H9 (cell line): ENCODE measurements at regions not wholly inside any gene's neighbourhood (a gene's known extent, or its start where the extent isn't known, plus 50 kb on each side); places are given as distances from the start of the nearest gene placed in this dataset.

Experiments used
- DNase-seq: peaks from one replicate; pipeline ENCODE4 v3.0.0-alpha.2; 2017
- H2AFZ ChIP-seq: one replicate; pipeline ENCODE4 v1.6.1; 2013; ENCODE audit warnings: mild to moderate bottlenecking, low read length, control low read depth, moderate library complexity
- H2AK5ac ChIP-seq: 2 replicates; pipeline ENCODE4 v1.6.1; 2013; ENCODE audit warnings: low read length, control low read depth, mixed read lengths; ENCODE audit not compliant: insufficient read length
- H2BK120ac ChIP-seq: one replicate; pipeline ENCODE4 v1.6.1; 2013; ENCODE audit warnings: low read depth, mild to moderate bottlenecking, low read length, control low read depth, inconsistent platforms; ENCODE audit not compliant: poor library complexity, severe bottlenecking
- H2BK12ac ChIP-seq: 2 replicates; pipeline ENCODE4 v1.6.1; 2013; ENCODE audit warnings: low read length, control low read depth, mixed read lengths, low read depth; ENCODE audit not compliant: insufficient read length
- H2BK15ac ChIP-seq: 2 replicates; pipeline ENCODE4 v1.6.1; 2013; ENCODE audit warnings: low read depth, low read length, control low read depth
- H2BK20ac ChIP-seq: one replicate; pipeline ENCODE4 v1.6.1; 2013; ENCODE audit warnings: low read depth, mild to moderate bottlenecking, low read length, control low read depth, inconsistent platforms; ENCODE audit not compliant: poor library complexity, severe bottlenecking
- H2BK5ac ChIP-seq: 2 replicates; pipeline ENCODE4 v1.6.1; 2013; ENCODE audit warnings: low read length, control low read depth, mixed read lengths; ENCODE audit not compliant: insufficient read length
- H3K14ac ChIP-seq: 2 replicates; pipeline ENCODE4 v1.6.1; 2013; ENCODE audit warnings: low read length, control low read depth; ENCODE audit not compliant: insufficient read depth
- H3K18ac ChIP-seq: 2 replicates; pipeline ENCODE4 v1.6.1; 2013; ENCODE audit warnings: low read depth, mild to moderate bottlenecking, mixed read lengths, low read length, control low read depth; ENCODE audit not compliant: insufficient read length
- H3K23ac ChIP-seq: 2 replicates; pipeline ENCODE4 v1.6.1; 2013; ENCODE audit warnings: low read length, control low read depth, mixed read lengths, low read depth; ENCODE audit not compliant: insufficient read length
- H3K23me2 ChIP-seq: 2 replicates; pipeline ENCODE4 v1.6.1; 2013; ENCODE audit warnings: low read depth, mild to moderate bottlenecking, mixed read lengths, low read length, control low read depth; ENCODE audit not compliant: insufficient read length, poor library complexity, severe bottlenecking
- H3K27ac ChIP-seq: 2 replicates; pipeline ENCODE4 v1.5.1; 2013; ENCODE audit warnings: low read length, control low read depth, mixed read lengths, low read depth; ENCODE audit not compliant: insufficient read length
- H3K27me3 ChIP-seq: 2 replicates; pipeline ENCODE4 v1.6.1; 2013; ENCODE audit warnings: low read length, control low read depth, inconsistent platforms; ENCODE audit not compliant: insufficient read depth
- H3K4ac ChIP-seq: 2 replicates; pipeline ENCODE4 v1.6.1; 2013; ENCODE audit warnings: low read depth, mild to moderate bottlenecking, control low read depth, inconsistent platforms, low read length, moderate library complexity
- H3K4me1 ChIP-seq: 2 replicates; pipeline ENCODE4 v1.6.1; 2013; ENCODE audit warnings: low read length, control low read depth, inconsistent platforms; ENCODE audit not compliant: insufficient read depth
- H3K4me2 ChIP-seq: 2 replicates; pipeline ENCODE4 v1.6.1; 2013; ENCODE audit warnings: low read length, control low read depth, mixed read lengths; ENCODE audit not compliant: insufficient read length, insufficient read depth
- H3K56ac ChIP-seq: 2 replicates; pipeline ENCODE4 v1.6.1; 2013; ENCODE audit warnings: low read depth, mild to moderate bottlenecking, mixed read lengths, low read length, control low read depth; ENCODE audit not compliant: insufficient read length
- H3K79me1 ChIP-seq: 2 replicates; pipeline ENCODE4 v1.6.1; 2013; ENCODE audit warnings: low read depth, mild to moderate bottlenecking, moderate library complexity, low read length, control low read depth, inconsistent platforms; ENCODE audit not compliant: insufficient read depth, poor library complexity, severe bottlenecking
- H3K79me2 ChIP-seq: 2 replicates; pipeline ENCODE4 v1.6.1; 2013; ENCODE audit warnings: low read length, control low read depth, inconsistent platforms; ENCODE audit not compliant: insufficient read depth
- H3K9ac ChIP-seq: 2 replicates; pipeline ENCODE4 v1.6.1; 2013; ENCODE audit warnings: low read length, control low read depth, mixed read lengths; ENCODE audit not compliant: insufficient read length; ENCODE audit errors: extremely low read depth
- H3K9me3 ChIP-seq: one replicate; pipeline ENCODE4 v1.6.1; 2013; ENCODE audit warnings: low read depth, low read length, inconsistent platforms; ENCODE audit not compliant: control insufficient read depth
- H3T11ph ChIP-seq: one replicate; pipeline ENCODE4 v1.6.1; 2013; ENCODE audit warnings: mild to moderate bottlenecking, low read length, control low read depth, inconsistent platforms
- H4K20me1 ChIP-seq: one replicate; pipeline ENCODE4 v1.6.1; 2013; ENCODE audit not compliant: control insufficient read depth, insufficient read length, insufficient read depth
- H4K5ac ChIP-seq: 2 replicates; pipeline ENCODE4 v1.6.1; 2013; ENCODE audit warnings: low read depth, mild to moderate bottlenecking, mixed read lengths, low read length, control low read depth; ENCODE audit not compliant: insufficient read length
- H4K8ac ChIP-seq: replicated peaks from 2 replicates; pipeline ENCODE4 v1.6.1; 2013; ENCODE audit warnings: low read length, control low read depth, mixed read lengths, low read depth; ENCODE audit not compliant: insufficient read length
- H4K91ac ChIP-seq: 2 replicates; pipeline ENCODE4 v1.6.1; 2013; ENCODE audit warnings: low read depth, mild to moderate bottlenecking, moderate library complexity, mixed read lengths, low read length, control low read depth; ENCODE audit not compliant: insufficient read length
- H3K27ac Mint-ChIP-seq, 3 experiments: 2 replicates in 2 of 3; 3 replicates in 1 of 3; pipeline ENCODE4 v1.8.0; 2020 to 2021; ENCODE audit warnings: mixed read lengths in 3 of 3, mild to moderate bottlenecking in 1 of 3, moderate library complexity in 1 of 3
- H3K27me3 Mint-ChIP-seq: 2 replicates; pipeline ENCODE4 v1.8.0; 2021; ENCODE audit warnings: low read depth, mild to moderate bottlenecking, moderate library complexity, mixed read lengths
- H3K36me3 Mint-ChIP-seq, 3 experiments: 2 replicates in 2 of 3; 3 replicates in 1 of 3; pipeline ENCODE4 v1.8.0; 2020 to 2021; ENCODE audit warnings: low read depth in 3 of 3, mixed read lengths in 3 of 3; ENCODE audit not compliant: insufficient read depth in 1 of 3
- H3K4me1 Mint-ChIP-seq, 2 experiments: 2 replicates each; pipeline ENCODE4 v1.8.0; 2020; ENCODE audit warnings: mixed read lengths in 2 of 2
- H3K4me3 Mint-ChIP-seq, 2 experiments: 2 replicates in 1 of 2; 3 replicates in 1 of 2; pipeline ENCODE4 v1.8.0; 2020 to 2021; ENCODE audit warnings: mild to moderate bottlenecking in 2 of 2, mixed read lengths in 2 of 2, moderate library complexity in 1 of 2
- H3K9me3 Mint-ChIP-seq, 2 experiments: 2 replicates in 1 of 2; 3 replicates in 1 of 2; pipeline ENCODE4 v1.8.0; 2020; ENCODE audit warnings: mild to moderate bottlenecking in 2 of 2, mixed read lengths in 2 of 2, moderate library complexity in 1 of 2
- WGBS: extraction: QIAGEN DNeasy Blood & Tissue Kit; methylation state at CpG from one replicate; pipeline ENCODE4 v1.1.7; 2013; ENCODE audit warnings: missing lambda C conversion rate, low lambda C conversion rate, mixed read lengths; ENCODE audit not compliant: insufficient read length; ENCODE audit errors: extremely low coverage; 5-methylcytosine and 5-hydroxymethylcytosine counted together
- TF ChIP-seq, protein P1 (sequence below): fragments of 200-600 bp; sonication (generic); conservative IDR thresholded peaks from 3 replicates; pipeline ENCODE4 v1.8.0; 2021; ENCODE audit warnings: antibody characterized with exemption, mild to moderate bottlenecking

DNA sequence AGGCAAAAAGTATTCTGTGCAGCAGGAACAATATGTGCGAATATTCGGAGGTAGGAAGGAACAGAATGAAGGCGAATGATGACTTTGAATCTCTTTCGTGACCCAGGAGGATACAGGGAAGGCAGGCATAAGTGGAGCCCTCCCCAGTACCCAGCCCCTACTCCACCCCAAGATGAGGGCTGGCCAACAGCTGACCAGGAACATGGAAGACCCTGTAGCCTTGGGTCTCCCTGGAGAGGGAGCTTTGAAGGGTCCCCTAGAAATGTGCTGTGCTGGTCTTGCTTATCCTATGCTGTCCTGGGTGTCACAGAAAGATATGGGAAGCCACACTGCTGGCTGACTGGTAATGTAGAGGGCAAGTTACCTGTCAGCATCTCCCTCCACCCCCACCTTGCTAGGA lies 113.7 kb upstream of the NCAM1 start:
- no CpG with 5 or more reads among the region's 4 CpGs for WGBS
- no peak overlapping the region for H3K23ac ChIP-seq
- no peak overlapping the region for H3T11ph ChIP-seq
- no peak overlapping the region for H2BK5ac ChIP-seq
- H3K9me3 ChIP-seq, result no peaks in the 10 kb centered on the region
- H2AK5ac ChIP-seq, result no peak overlapping the region
- no peak overlapping the region for H3K9ac ChIP-seq
- Mint-ChIP-seq H3K36me3 (no peaks in the 10 kb centered on the region; a peak in 1 of 7 replicates), H3K27ac (no peak overlapping the region; a peak in 1 of 7 replicates), H3K9me3 (no peaks in the 10 kb centered on the region), H3K4me3 (no peak overlapping the region), H3K27me3 (no peaks in the 10 kb centered on the region; the same call in 1 of the 2 replicates), H3K4me1 (no peaks in the 10 kb centered on the region)
- no peak overlapping the region for H2BK20ac ChIP-seq
- no peaks in the 10 kb centered on the region for H3K79me1 ChIP-seq
- no peak overlapping the region for H3K4ac ChIP-seq
- no peak overlapping the region for H2BK12ac ChIP-seq
- no peak overlapping the region for H3K4me2 ChIP-seq
- TF ChIP-seq, protein P1, sequence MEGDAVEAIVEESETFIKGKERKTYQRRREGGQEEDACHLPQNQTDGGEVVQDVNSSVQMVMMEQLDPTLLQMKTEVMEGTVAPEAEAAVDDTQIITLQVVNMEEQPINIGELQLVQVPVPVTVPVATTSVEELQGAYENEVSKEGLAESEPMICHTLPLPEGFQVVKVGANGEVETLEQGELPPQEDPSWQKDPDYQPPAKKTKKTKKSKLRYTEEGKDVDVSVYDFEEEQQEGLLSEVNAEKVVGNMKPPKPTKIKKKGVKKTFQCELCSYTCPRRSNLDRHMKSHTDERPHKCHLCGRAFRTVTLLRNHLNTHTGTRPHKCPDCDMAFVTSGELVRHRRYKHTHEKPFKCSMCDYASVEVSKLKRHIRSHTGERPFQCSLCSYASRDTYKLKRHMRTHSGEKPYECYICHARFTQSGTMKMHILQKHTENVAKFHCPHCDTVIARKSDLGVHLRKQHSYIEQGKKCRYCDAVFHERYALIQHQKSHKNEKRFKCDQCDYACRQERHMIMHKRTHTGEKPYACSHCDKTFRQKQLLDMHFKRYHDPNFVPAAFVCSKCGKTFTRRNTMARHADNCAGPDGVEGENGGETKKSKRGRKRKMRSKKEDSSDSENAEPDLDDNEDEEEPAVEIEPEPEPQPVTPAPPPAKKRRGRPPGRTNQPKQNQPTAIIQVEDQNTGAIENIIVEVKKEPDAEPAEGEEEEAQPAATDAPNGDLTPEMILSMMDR, result no peak
- H4K5ac ChIP-seq, result no peak overlapping the region
- H2AFZ ChIP-seq, result no peak overlapping the region
- H3K27me3 ChIP-seq, result no peaks in the 10 kb centered on the region
- no peak overlapping the region for H2BK15ac ChIP-seq
- DNase-seq, result no peak
- H4K8ac ChIP-seq, result no peak overlapping the region
- no peak overlapping the region for H3K18ac ChIP-seq
- no peak overlapping the region for H3K56ac ChIP-seq
- no peak overlapping the region for H3K14ac ChIP-seq
- no peaks in the 10 kb centered on the region for H3K4me1 ChIP-seq
- H4K20me1 ChIP-seq, result no peaks in the 10 kb centered on the region
- no peak overlapping the region for H4K91ac ChIP-seq
- no peaks in the 10 kb centered on the region for H3K79me2 ChIP-seq
- no peak overlapping the region for H2BK120ac ChIP-seq
- H3K27ac ChIP-seq, result no peak overlapping the region
- H3K23me2 ChIP-seq, result no peaks in the 10 kb centered on the region
